Fibroblast of villous mesenchyme (primary cell): ENCODE measurements at regions not wholly inside any gene's neighbourhood (a gene's known extent, or its start where the extent isn't known, plus 50 kb on each side); places are given as distances from the start of the nearest gene placed in this dataset.
"Not testable (repeated sequence)": the region's sequence is repeated elsewhere in the genome, so short reads cannot be mapped to it uniquely, and the experiment has no call there.

Experiments used
- DNase-seq: peaks from one replicate; pipeline ENCODE4 v3.0.0-alpha.2; 2010; ENCODE audit warnings: low read depth
- H3K4me3 ChIP-seq: 2 replicates; pipeline ENCODE4 v1.5.1; 2011; ENCODE audit warnings: low read depth, mild to moderate bottlenecking, low read length
- TF ChIP-seq, protein P1 (sequence below): IDR thresholded peaks from 2 replicates; pipeline ENCODE4 v1.5.1; 2012; ENCODE audit warnings: low read depth, mild to moderate bottlenecking, low read length; ENCODE audit not compliant: insufficient read depth

DNA sequence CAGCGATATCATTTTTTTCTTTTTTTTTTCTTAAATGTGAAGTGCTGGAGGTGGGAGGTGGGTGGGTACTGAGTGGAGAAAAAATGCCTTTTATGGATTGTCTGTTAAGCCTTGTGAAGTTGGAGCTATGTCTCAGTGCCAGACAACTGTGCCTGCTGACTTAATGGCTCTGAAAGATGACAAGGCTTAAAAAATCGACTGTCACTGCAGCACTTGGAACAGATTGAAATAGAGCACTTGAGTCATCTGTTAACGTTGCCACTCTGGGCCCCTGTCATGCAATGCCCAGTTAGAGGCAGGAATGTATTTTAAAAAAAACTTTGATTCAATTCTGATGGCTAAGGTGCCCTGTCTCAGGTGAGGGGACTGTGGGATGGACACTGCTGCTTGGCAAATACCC lies 108.2 kb upstream of the HS3ST2 start:
- no peak for DNase-seq
- TF ChIP-seq, protein P1, sequence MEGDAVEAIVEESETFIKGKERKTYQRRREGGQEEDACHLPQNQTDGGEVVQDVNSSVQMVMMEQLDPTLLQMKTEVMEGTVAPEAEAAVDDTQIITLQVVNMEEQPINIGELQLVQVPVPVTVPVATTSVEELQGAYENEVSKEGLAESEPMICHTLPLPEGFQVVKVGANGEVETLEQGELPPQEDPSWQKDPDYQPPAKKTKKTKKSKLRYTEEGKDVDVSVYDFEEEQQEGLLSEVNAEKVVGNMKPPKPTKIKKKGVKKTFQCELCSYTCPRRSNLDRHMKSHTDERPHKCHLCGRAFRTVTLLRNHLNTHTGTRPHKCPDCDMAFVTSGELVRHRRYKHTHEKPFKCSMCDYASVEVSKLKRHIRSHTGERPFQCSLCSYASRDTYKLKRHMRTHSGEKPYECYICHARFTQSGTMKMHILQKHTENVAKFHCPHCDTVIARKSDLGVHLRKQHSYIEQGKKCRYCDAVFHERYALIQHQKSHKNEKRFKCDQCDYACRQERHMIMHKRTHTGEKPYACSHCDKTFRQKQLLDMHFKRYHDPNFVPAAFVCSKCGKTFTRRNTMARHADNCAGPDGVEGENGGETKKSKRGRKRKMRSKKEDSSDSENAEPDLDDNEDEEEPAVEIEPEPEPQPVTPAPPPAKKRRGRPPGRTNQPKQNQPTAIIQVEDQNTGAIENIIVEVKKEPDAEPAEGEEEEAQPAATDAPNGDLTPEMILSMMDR, result no peak
- no peak overlapping the region for H3K4me3 ChIP-seq

DNA sequence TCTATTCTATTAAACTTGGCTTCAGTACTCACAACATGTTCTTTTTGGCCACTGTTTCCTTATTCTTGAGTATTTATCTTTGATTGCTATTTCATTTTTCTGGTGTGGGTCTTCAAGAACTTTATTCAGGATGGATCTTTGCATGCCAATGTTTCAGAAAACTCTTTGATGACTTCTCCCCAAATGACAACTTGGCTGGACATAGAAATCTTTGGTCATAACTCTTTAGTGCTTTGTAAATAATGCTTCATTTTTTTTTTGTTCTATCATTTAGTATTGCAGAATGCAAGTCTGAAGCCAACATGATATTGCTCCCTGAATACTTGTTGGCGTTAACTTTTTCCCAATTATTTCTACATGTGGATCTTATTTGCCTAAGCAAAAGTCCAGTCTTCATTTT lies 103.6 kb upstream of the HS3ST2 start:
- H3K4me3 ChIP-seq, result no peak overlapping the region
- no peak for DNase-seq
- TF ChIP-seq, protein P1, result no peak

DNA sequence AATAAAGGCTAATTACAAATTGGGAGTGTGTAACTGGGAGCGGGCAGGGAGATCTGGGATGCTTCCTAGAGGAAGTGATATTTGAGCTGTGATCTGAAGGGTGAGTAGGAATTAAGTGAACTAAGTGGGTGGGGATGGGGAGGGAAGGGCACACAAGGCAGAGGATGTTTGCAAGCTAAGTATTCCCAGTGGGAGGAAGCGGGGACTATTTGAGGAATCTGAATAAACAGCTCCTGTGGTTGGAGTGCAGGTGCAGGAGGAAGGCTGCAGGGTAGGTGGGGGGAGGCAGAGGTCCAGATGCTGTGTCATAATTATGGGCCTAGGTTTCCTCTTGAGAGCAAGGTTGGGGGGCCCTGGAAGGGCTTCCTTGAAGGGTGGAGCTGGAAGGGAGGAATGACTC lies 102.1 kb upstream of the HS3ST2 start:
- TF ChIP-seq, protein P1, result no peak
- DNase-seq, result no peak
- H3K4me3 ChIP-seq, result no peak overlapping the region

GRCh38 chr16:22712471-22712870 lies 101.5 kb upstream of the HS3ST2 start:
- TF ChIP-seq, protein P1, result no peak
- no peak for DNase-seq

DNA sequence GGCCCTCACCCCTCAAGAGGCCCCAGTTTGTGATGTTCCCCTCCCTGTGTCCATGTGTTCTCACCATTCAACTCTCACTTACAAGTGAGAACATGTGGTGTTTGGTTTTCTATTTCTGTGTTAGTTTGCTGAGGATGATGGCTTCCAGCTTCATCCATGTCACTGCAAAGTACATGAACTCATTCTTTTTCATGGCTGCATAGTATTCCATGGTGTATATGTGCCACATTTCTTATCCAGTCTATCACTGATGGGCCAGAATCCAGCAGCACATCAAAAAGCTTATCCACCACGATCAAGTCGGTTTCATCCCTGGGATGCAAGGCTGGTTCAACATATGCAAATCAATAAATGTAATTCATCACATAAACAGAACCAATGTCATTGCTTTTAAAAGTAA lies 95.4 kb upstream of the HS3ST2 start:
- H3K4me3 ChIP-seq, DNase-seq: not testable (repeated sequence)

More at GRCh38 chr16:22712471-22712870, 101.5 kb upstream of the HS3ST2 start:
- H3K4me3 ChIP-seq, result no peak overlapping the region

GRCh38 chr16:22719945-22720344 lies 94.0 kb upstream of the HS3ST2 start:
- TF ChIP-seq, protein P1, result no peak
- H3K4me3 ChIP-seq, result no peak overlapping the region
- no peak for DNase-seq

DNA sequence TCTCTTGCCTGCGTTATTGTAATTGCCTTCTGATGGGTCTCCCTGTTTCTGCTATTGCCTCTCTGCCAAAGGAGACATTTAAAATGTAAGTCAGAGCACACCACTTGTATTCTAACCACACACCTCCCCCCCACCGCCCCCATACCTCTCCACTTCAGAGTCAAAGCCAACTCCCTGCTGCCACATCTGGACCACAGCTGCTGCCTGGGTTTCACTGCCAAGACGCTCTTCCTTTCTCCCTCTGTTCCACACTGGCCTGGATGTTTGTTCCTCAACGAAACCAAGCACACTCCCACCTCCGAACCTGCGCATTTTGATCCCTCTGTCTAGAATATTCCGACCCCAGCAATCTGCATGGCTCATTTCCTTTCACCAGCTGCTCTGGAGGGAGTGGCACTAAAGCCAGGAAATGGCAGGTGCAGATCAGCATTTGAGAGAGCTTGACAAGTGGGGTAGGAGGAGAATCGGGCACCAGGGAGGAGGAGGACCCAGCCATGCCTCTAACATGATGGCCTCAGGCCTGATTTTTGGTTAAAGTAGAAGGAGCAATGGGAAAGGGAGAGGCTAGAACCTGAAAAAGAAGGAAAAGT lies 92.4 kb upstream of the HS3ST2 start:
- TF ChIP-seq, protein P1, result no peak
- no peak overlapping the region for H3K4me3 ChIP-seq
- no peak for DNase-seq

GRCh38 chr16:22722551-22723541 lies 91.1 kb upstream of the HS3ST2 start:
- not testable (repeated sequence) for DNase-seq, H3K4me3 ChIP-seq
